Natural killer cell treated with Interleukin-12 subunit alpha and Interleukin-12 subunit beta and Interleukin-15 and Interleukin-18, amount 100 ng/mL, for 72 hours (primary cell): ENCODE measurements at regions not wholly inside any gene's neighbourhood (a gene's known extent, or its start where the extent isn't known, plus 50 kb on each side); places are given as distances from the start of the nearest gene placed in this dataset.

Experiments used
- ATAC-seq, 2 donors: fragments of 150-1000 bp; cut with Tn5 transposase in 1 of 2; sonication (Bioruptor Pico), chemical (Tn5 transposase) in 1 of 2; 2 replicates each; pipeline ENCODE4 v1.10.0; 2021
- DNase-seq: peaks from one replicate; pipeline ENCODE4 v3.0.0; 2022; ENCODE audit warnings: low spot score
- H3K27ac Mint-ChIP-seq, 2 donors: 1 replicate in 1 of 2; 2 replicates in 1 of 2; pipeline ENCODE4 v1.8.0; 2022; ENCODE audit warnings: mixed read lengths in 2 of 2, mild to moderate bottlenecking in 1 of 2, moderate library complexity in 1 of 2
- H3K27me3 Mint-ChIP-seq, 2 donors: 1 replicate in 1 of 2; 2 replicates in 1 of 2; pipeline ENCODE4 v1.8.0; 2022; ENCODE audit warnings: mixed read lengths in 2 of 2
- H3K36me3 Mint-ChIP-seq: one replicate; pipeline ENCODE4 v1.8.0; 2022; ENCODE audit warnings: mixed read lengths
- H3K4me1 Mint-ChIP-seq, 2 donors: 1 replicate in 1 of 2; 2 replicates in 1 of 2; pipeline ENCODE4 v1.8.0; 2022; ENCODE audit warnings: low read depth in 2 of 2, mixed read lengths in 2 of 2, mild to moderate bottlenecking in 1 of 2
- H3K4me3 Mint-ChIP-seq: one replicate; pipeline ENCODE4 v1.8.0; 2022; ENCODE audit warnings: mixed read lengths
- H3K9me3 Mint-ChIP-seq: 2 replicates; pipeline ENCODE4 v1.8.0; 2022; ENCODE audit warnings: mixed read lengths

GRCh38 chr6:48922837-48923236 lies 540.2 kb downstream of the MMUT start:
- no peak for ATAC-seq
- Mint-ChIP-seq H3K27me3 (no peaks in the 10 kb centered on the region), H3K4me1 (no peaks in the 10 kb centered on the region)

GRCh38 chr6:48919555-48919954 lies 543.5 kb downstream of the MMUT start:
- ATAC-seq: no peak
- DNase-seq: no peak
- H3K27me3 Mint-ChIP-seq: no peaks in the 10 kb centered on the region
- H3K4me1 Mint-ChIP-seq: no peaks in the 10 kb centered on the region
- peaks cover 7% of the 10 kb centered on the region for H3K9me3 Mint-ChIP-seq
- H3K4me3 Mint-ChIP-seq: no peak overlapping the region
- no peaks in the 10 kb centered on the region for H3K36me3 Mint-ChIP-seq
- H3K27ac Mint-ChIP-seq: no peak overlapping the region

More at GRCh38 chr6:48922837-48923236, 540.2 kb downstream of the MMUT start:
- H3K36me3 Mint-ChIP-seq: no peaks in the 10 kb centered on the region
- H3K27ac Mint-ChIP-seq: no peak overlapping the region
- no peak for DNase-seq
- H3K4me3 Mint-ChIP-seq: no peak overlapping the region
- H3K9me3 Mint-ChIP-seq: peaks cover 8% of the 10 kb centered on the region

GRCh38 chr6:48917233-48917632 lies 545.8 kb downstream of the MMUT start:
- Mint-ChIP-seq H3K27ac (no peak overlapping the region), H3K27me3 (no peaks in the 10 kb centered on the region), H3K36me3 (no peaks in the 10 kb centered on the region), H3K4me1 (no peaks in the 10 kb centered on the region), H3K9me3 (peaks cover 7% of the 10 kb centered on the region), H3K4me3 (no peak overlapping the region)
- DNase-seq: no peak
- ATAC-seq: no peak

GRCh38 chr6:48916607-48917006 lies 546.4 kb downstream of the MMUT start:
- Mint-ChIP-seq H3K9me3 (peaks cover 8% of the 10 kb centered on the region), H3K27me3 (no peaks in the 10 kb centered on the region), H3K4me3 (no peak overlapping the region), H3K4me1 (no peaks in the 10 kb centered on the region), H3K27ac (no peak overlapping the region), H3K36me3 (no peaks in the 10 kb centered on the region)
- no peak for DNase-seq
- ATAC-seq: no peak

DNA sequence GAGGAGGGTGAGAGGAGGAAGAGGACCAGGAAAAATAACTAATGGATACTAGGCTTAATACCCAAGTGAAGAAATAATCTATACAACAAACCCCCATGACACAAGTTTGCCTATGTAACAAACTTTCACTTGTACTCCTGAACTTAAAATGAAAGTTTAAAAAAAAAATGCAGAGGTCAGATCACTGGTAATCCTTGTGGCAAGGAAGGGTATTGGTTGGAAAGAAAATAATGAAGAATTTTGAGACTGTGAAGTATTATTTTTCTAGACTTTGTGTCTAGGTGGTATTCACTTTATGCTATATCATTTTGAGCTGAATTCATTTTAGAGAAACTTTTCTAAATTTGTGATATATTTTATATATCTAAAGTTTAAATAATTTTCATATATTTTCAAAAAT lies 547.5 kb downstream of the MMUT start:
- H3K27ac Mint-ChIP-seq: no peak overlapping the region
- no peaks in the 10 kb centered on the region for H3K36me3 Mint-ChIP-seq
- peaks cover 11% of the 10 kb centered on the region for H3K9me3 Mint-ChIP-seq
- H3K4me3 Mint-ChIP-seq: no peak overlapping the region
- no peaks in the 10 kb centered on the region for H3K4me1 Mint-ChIP-seq
- no peak for ATAC-seq
- no peaks in the 10 kb centered on the region for H3K27me3 Mint-ChIP-seq
- no peak for DNase-seq

DNA sequence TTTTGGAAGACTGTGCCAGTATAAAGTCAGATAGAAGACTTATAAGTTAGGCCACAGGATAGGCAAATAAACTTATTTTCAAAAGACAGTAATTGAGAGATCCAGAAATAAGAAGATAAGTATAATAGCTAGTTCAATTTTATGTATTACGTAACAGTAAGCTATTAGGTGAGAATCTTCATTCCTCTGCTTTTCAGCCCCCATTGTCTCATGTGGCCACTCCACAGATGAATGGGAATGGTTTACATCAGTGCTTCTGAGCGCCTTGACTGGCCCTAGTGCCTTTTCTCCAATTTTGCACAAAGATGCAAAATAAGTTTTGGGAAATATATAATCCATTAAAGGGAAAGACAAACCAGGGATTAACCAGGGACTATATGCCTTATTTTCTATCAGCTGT lies 550.5 kb downstream of the MMUT start:
- DNase-seq: no peak
- H3K4me1 Mint-ChIP-seq: no peaks in the 10 kb centered on the region
- no peak overlapping the region for H3K4me3 Mint-ChIP-seq
- H3K27ac Mint-ChIP-seq: no peak overlapping the region
- H3K9me3 Mint-ChIP-seq: peaks cover 23% of the 10 kb centered on the region
- peaks cover 4% of the 10 kb centered on the region for H3K36me3 Mint-ChIP-seq
- no peaks in the 10 kb centered on the region for H3K27me3 Mint-ChIP-seq
- ATAC-seq: no peak

- H3K27me3 Mint-ChIP-seq: no peaks in the 10 kb centered on the region
- H3K9me3 Mint-ChIP-seq: peaks cover 13% of the 10 kb centered on the region
- no peak for ATAC-seq
- no peak for DNase-seq
- no peak overlapping the region for H3K4me3 Mint-ChIP-seq
- H3K4me1 Mint-ChIP-seq: no peaks in the 10 kb centered on the region
- H3K27ac Mint-ChIP-seq: no peak overlapping the region
- peaks cover 7% of the 10 kb centered on the region for H3K36me3 Mint-ChIP-seq
These were observed 558.2 kb downstream of the MMUT start for GRCh38 chr6:48904809-48905208.

DNA sequence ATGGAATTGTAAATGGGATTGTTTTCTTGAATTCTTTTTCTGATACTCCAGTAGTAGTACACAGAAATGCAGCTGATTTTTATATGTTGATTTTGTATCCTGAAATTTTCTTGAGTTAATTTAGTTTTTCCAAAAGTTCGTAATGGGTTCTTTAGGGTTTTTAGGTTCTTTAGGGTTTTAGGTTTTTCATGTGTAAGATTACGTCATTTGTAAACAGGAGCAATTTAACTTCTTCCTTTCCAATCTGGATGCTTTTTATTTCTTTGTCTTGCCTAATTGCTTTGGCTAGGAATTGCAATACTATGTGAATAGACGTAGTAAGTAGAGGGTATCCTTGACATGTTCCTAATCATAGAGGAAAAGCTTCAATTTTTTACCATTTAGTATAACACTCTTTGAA lies 568.6 kb downstream of the MMUT start:
- no peak overlapping the region for H3K27ac Mint-ChIP-seq
- no peaks in the 10 kb centered on the region for H3K27me3 Mint-ChIP-seq
- no peak for DNase-seq
- no peak overlapping the region for H3K4me3 Mint-ChIP-seq
- H3K9me3 Mint-ChIP-seq: peaks cover 19% of the 10 kb centered on the region
- H3K4me1 Mint-ChIP-seq: no peaks in the 10 kb centered on the region
- H3K36me3 Mint-ChIP-seq: no peaks in the 10 kb centered on the region
- no peak for ATAC-seq

- Mint-ChIP-seq H3K27me3 (no peaks in the 10 kb centered on the region), H3K27ac (no peak overlapping the region), H3K36me3 (no peaks in the 10 kb centered on the region), H3K4me1 (no peaks in the 10 kb centered on the region), H3K4me3 (no peak overlapping the region), H3K9me3 (peaks cover 19% of the 10 kb centered on the region)
- ATAC-seq: no peak
- DNase-seq: no peak
These were observed 570.0 kb downstream of the MMUT start for GRCh38 chr6:48893048-48893447.

DNA sequence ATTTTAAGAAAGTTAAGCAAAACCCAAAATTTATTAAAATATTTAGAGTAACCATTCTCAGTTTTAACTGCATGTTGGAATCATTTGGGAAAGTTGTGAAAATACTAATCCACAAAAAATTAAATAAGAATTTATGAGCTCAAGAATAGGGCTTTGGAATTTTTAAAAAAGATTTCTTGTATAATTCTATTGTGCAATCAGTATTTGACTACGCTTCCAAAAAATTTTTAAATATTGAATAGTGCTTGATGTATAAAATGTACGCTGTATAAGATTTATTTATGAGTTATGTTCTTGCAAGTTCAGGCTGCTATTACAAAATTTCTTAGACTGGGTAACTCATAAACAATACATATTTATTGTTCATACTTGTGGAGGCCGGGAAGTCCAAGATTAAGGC lies 571.7 kb downstream of the MMUT start:
- no peak overlapping the region for H3K27ac Mint-ChIP-seq
- H3K4me1 Mint-ChIP-seq: no peaks in the 10 kb centered on the region
- DNase-seq (no peak), ATAC-seq (no peak)
- no peak overlapping the region for H3K4me3 Mint-ChIP-seq
- no peaks in the 10 kb centered on the region for H3K27me3 Mint-ChIP-seq
- H3K9me3 Mint-ChIP-seq: peaks cover 14% of the 10 kb centered on the region
- no peaks in the 10 kb centered on the region for H3K36me3 Mint-ChIP-seq

DNA sequence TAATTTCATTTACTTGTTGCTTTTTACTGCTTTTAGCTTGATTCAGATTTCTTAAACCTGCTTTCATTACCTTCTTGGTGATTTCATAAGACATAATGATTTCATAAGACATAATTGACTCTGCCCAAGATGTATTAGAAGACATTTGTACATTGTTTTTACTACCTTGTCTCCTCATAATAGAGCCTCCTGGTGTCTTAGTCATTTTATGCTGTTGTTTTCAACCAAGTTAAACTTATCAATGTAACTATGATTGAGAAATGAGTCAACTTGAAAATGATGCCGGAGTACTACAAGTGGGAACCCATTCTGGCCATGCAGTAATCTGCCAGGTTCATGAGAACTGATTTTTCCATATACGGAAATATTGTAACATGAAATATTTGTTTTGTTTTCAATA lies 573.6 kb downstream of the MMUT start:
- no peak for DNase-seq
- no peak overlapping the region for H3K27ac Mint-ChIP-seq
- H3K4me3 Mint-ChIP-seq: no peak overlapping the region
- no peak for ATAC-seq
- peaks cover 14% of the 10 kb centered on the region for H3K9me3 Mint-ChIP-seq
- H3K36me3 Mint-ChIP-seq: no peaks in the 10 kb centered on the region
- H3K27me3 Mint-ChIP-seq: no peaks in the 10 kb centered on the region
- no peaks in the 10 kb centered on the region for H3K4me1 Mint-ChIP-seq

DNA sequence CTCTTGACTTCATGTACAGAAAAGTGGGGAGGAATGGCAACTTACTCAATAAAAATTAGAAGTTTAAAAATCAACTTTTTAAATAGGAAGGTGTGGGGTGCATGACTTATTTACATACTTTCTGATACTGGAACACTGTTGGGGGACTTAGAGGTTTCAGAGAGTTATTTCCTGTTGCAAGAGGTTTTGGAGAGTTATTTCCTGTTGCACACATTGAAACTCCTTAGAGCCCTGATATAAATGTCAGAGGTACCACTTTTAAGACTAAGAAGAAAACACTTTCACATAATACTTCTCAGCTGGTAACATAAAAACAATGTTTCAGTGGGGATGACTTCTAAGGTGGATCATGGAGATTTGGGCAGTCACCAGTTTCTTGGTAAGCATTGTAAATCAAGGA lies 579.9 kb downstream of the MMUT start:
- H3K4me3 Mint-ChIP-seq: no peak overlapping the region
- no peaks in the 10 kb centered on the region for H3K4me1 Mint-ChIP-seq
- H3K36me3 Mint-ChIP-seq: no peaks in the 10 kb centered on the region
- H3K27me3 Mint-ChIP-seq: no peaks in the 10 kb centered on the region
- ATAC-seq (no peak), DNase-seq (no peak)
- peaks cover 24% of the 10 kb centered on the region for H3K9me3 Mint-ChIP-seq
- H3K27ac Mint-ChIP-seq: no peak overlapping the region

DNA sequence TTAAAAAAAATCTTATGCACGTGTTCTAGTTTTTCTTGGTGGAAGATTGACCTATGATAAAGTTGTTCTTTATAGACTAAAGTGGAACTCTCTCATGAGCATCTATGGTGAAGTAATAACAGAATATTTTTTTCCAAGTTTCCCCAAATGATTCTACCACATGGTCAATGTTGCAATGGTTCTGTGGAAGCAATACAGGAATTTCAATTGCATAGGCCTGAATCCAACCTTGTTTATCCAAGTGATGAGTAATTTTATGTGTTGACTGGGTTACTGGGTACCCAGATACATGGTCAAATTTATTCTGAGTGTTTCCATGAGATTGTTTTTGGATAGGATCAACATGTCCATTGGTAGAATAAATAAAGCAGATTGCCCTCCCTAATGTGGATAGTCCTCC lies 581.5 kb downstream of the MMUT start:
- peaks cover 24% of the 10 kb centered on the region for H3K9me3 Mint-ChIP-seq
- H3K4me3 Mint-ChIP-seq: no peak overlapping the region
- H3K27me3 Mint-ChIP-seq: no peaks in the 10 kb centered on the region
- no peak overlapping the region for H3K27ac Mint-ChIP-seq
- no peaks in the 10 kb centered on the region for H3K4me1 Mint-ChIP-seq
- no peak for DNase-seq
- no peak for ATAC-seq
- H3K36me3 Mint-ChIP-seq: no peaks in the 10 kb centered on the region

- Mint-ChIP-seq H3K36me3 (no peaks in the 10 kb centered on the region), H3K27ac (no peak overlapping the region), H3K4me1 (no peaks in the 10 kb centered on the region), H3K9me3 (peaks cover 7% of the 10 kb centered on the region), H3K4me3 (no peak overlapping the region), H3K27me3 (no peaks in the 10 kb centered on the region)
- ATAC-seq (no peak), DNase-seq (no peak)
These were observed 593.5 kb downstream of the MMUT start for GRCh38 chr6:48869595-48869994.

- ATAC-seq: no peak
These were observed 596.4 kb downstream of the MMUT start for GRCh38 chr6:48866682-48867081.

More at GRCh38 chr6:48866682-48867081, 596.4 kb downstream of the MMUT start:
- DNase-seq: no peak
- H3K4me1 Mint-ChIP-seq: no peaks in the 10 kb centered on the region
- H3K9me3 Mint-ChIP-seq: peaks cover 12% of the 10 kb centered on the region
- no peak overlapping the region for H3K27ac Mint-ChIP-seq
- no peak overlapping the region for H3K4me3 Mint-ChIP-seq
- H3K36me3 Mint-ChIP-seq: peaks cover 5% of the 10 kb centered on the region
- no peaks in the 10 kb centered on the region for H3K27me3 Mint-ChIP-seq
